H9 (cell line): ENCODE measurements at regions not wholly inside any gene's neighbourhood (a gene's known extent, or its start where the extent isn't known, plus 50 kb on each side); places are given as distances from the start of the nearest gene placed in this dataset.
"Not testable (repeated sequence)": the region's sequence is repeated elsewhere in the genome, so short reads cannot be mapped to it uniquely, and the experiment has no call there.

ENCODE experiments used
- DNase-seq: peaks from one replicate; pipeline ENCODE4 v3.0.0-alpha.2; 2017
- H2AFZ ChIP-seq: one replicate; pipeline ENCODE4 v1.6.1; 2013; ENCODE audit warnings: mild to moderate bottlenecking, low read length, control low read depth, moderate library complexity
- H2AK5ac ChIP-seq: 2 replicates; pipeline ENCODE4 v1.6.1; 2013; ENCODE audit warnings: low read length, control low read depth, mixed read lengths; ENCODE audit not compliant: insufficient read length
- H2BK120ac ChIP-seq: one replicate; pipeline ENCODE4 v1.6.1; 2013; ENCODE audit warnings: low read depth, mild to moderate bottlenecking, low read length, control low read depth, inconsistent platforms; ENCODE audit not compliant: poor library complexity, severe bottlenecking
- H2BK12ac ChIP-seq: 2 replicates; pipeline ENCODE4 v1.6.1; 2013; ENCODE audit warnings: low read length, control low read depth, mixed read lengths, low read depth; ENCODE audit not compliant: insufficient read length
- H2BK15ac ChIP-seq: 2 replicates; pipeline ENCODE4 v1.6.1; 2013; ENCODE audit warnings: low read depth, low read length, control low read depth
- H2BK20ac ChIP-seq: one replicate; pipeline ENCODE4 v1.6.1; 2013; ENCODE audit warnings: low read depth, mild to moderate bottlenecking, low read length, control low read depth, inconsistent platforms; ENCODE audit not compliant: poor library complexity, severe bottlenecking
- H2BK5ac ChIP-seq: 2 replicates; pipeline ENCODE4 v1.6.1; 2013; ENCODE audit warnings: low read length, control low read depth, mixed read lengths; ENCODE audit not compliant: insufficient read length
- H3K14ac ChIP-seq: 2 replicates; pipeline ENCODE4 v1.6.1; 2013; ENCODE audit warnings: low read length, control low read depth; ENCODE audit not compliant: insufficient read depth
- H3K18ac ChIP-seq: 2 replicates; pipeline ENCODE4 v1.6.1; 2013; ENCODE audit warnings: low read depth, mild to moderate bottlenecking, mixed read lengths, low read length, control low read depth; ENCODE audit not compliant: insufficient read length
- H3K23ac ChIP-seq: 2 replicates; pipeline ENCODE4 v1.6.1; 2013; ENCODE audit warnings: low read length, control low read depth, mixed read lengths, low read depth; ENCODE audit not compliant: insufficient read length
- H3K23me2 ChIP-seq: 2 replicates; pipeline ENCODE4 v1.6.1; 2013; ENCODE audit warnings: low read depth, mild to moderate bottlenecking, mixed read lengths, low read length, control low read depth; ENCODE audit not compliant: insufficient read length, poor library complexity, severe bottlenecking
- H3K27ac ChIP-seq: 2 replicates; pipeline ENCODE4 v1.5.1; 2013; ENCODE audit warnings: low read length, control low read depth, mixed read lengths, low read depth; ENCODE audit not compliant: insufficient read length
- H3K27me3 ChIP-seq: 2 replicates; pipeline ENCODE4 v1.6.1; 2013; ENCODE audit warnings: low read length, control low read depth, inconsistent platforms; ENCODE audit not compliant: insufficient read depth
- H3K4ac ChIP-seq: 2 replicates; pipeline ENCODE4 v1.6.1; 2013; ENCODE audit warnings: low read depth, mild to moderate bottlenecking, control low read depth, inconsistent platforms, low read length, moderate library complexity
- H3K4me1 ChIP-seq: 2 replicates; pipeline ENCODE4 v1.6.1; 2013; ENCODE audit warnings: low read length, control low read depth, inconsistent platforms; ENCODE audit not compliant: insufficient read depth
- H3K4me2 ChIP-seq: 2 replicates; pipeline ENCODE4 v1.6.1; 2013; ENCODE audit warnings: low read length, control low read depth, mixed read lengths; ENCODE audit not compliant: insufficient read length, insufficient read depth
- H3K56ac ChIP-seq: 2 replicates; pipeline ENCODE4 v1.6.1; 2013; ENCODE audit warnings: low read depth, mild to moderate bottlenecking, mixed read lengths, low read length, control low read depth; ENCODE audit not compliant: insufficient read length
- H3K79me1 ChIP-seq: 2 replicates; pipeline ENCODE4 v1.6.1; 2013; ENCODE audit warnings: low read depth, mild to moderate bottlenecking, moderate library complexity, low read length, control low read depth, inconsistent platforms; ENCODE audit not compliant: insufficient read depth, poor library complexity, severe bottlenecking
- H3K79me2 ChIP-seq: 2 replicates; pipeline ENCODE4 v1.6.1; 2013; ENCODE audit warnings: low read length, control low read depth, inconsistent platforms; ENCODE audit not compliant: insufficient read depth
- H3K9ac ChIP-seq: 2 replicates; pipeline ENCODE4 v1.6.1; 2013; ENCODE audit warnings: low read length, control low read depth, mixed read lengths; ENCODE audit not compliant: insufficient read length; ENCODE audit errors: extremely low read depth
- H3K9me3 ChIP-seq: one replicate; pipeline ENCODE4 v1.6.1; 2013; ENCODE audit warnings: low read depth, low read length, inconsistent platforms; ENCODE audit not compliant: control insufficient read depth
- H3T11ph ChIP-seq: one replicate; pipeline ENCODE4 v1.6.1; 2013; ENCODE audit warnings: mild to moderate bottlenecking, low read length, control low read depth, inconsistent platforms
- H4K20me1 ChIP-seq: one replicate; pipeline ENCODE4 v1.6.1; 2013; ENCODE audit not compliant: control insufficient read depth, insufficient read length, insufficient read depth
- H4K5ac ChIP-seq: 2 replicates; pipeline ENCODE4 v1.6.1; 2013; ENCODE audit warnings: low read depth, mild to moderate bottlenecking, mixed read lengths, low read length, control low read depth; ENCODE audit not compliant: insufficient read length
- H4K8ac ChIP-seq: replicated peaks from 2 replicates; pipeline ENCODE4 v1.6.1; 2013; ENCODE audit warnings: low read length, control low read depth, mixed read lengths, low read depth; ENCODE audit not compliant: insufficient read length
- H4K91ac ChIP-seq: 2 replicates; pipeline ENCODE4 v1.6.1; 2013; ENCODE audit warnings: low read depth, mild to moderate bottlenecking, moderate library complexity, mixed read lengths, low read length, control low read depth; ENCODE audit not compliant: insufficient read length
- H3K27ac Mint-ChIP-seq, 3 experiments: 2 replicates in 2 of 3; 3 replicates in 1 of 3; pipeline ENCODE4 v1.8.0; 2020 to 2021; ENCODE audit warnings: mixed read lengths in 3 of 3, mild to moderate bottlenecking in 1 of 3, moderate library complexity in 1 of 3
- H3K27me3 Mint-ChIP-seq: 2 replicates; pipeline ENCODE4 v1.8.0; 2021; ENCODE audit warnings: low read depth, mild to moderate bottlenecking, moderate library complexity, mixed read lengths
- H3K36me3 Mint-ChIP-seq, 3 experiments: 2 replicates in 2 of 3; 3 replicates in 1 of 3; pipeline ENCODE4 v1.8.0; 2020 to 2021; ENCODE audit warnings: low read depth in 3 of 3, mixed read lengths in 3 of 3; ENCODE audit not compliant: insufficient read depth in 1 of 3
- H3K4me1 Mint-ChIP-seq, 2 experiments: 2 replicates each; pipeline ENCODE4 v1.8.0; 2020; ENCODE audit warnings: mixed read lengths in 2 of 2
- H3K4me3 Mint-ChIP-seq, 2 experiments: 2 replicates in 1 of 2; 3 replicates in 1 of 2; pipeline ENCODE4 v1.8.0; 2020 to 2021; ENCODE audit warnings: mild to moderate bottlenecking in 2 of 2, mixed read lengths in 2 of 2, moderate library complexity in 1 of 2
- H3K9me3 Mint-ChIP-seq, 2 experiments: 2 replicates in 1 of 2; 3 replicates in 1 of 2; pipeline ENCODE4 v1.8.0; 2020; ENCODE audit warnings: mild to moderate bottlenecking in 2 of 2, mixed read lengths in 2 of 2, moderate library complexity in 1 of 2
- WGBS: extraction: QIAGEN DNeasy Blood & Tissue Kit; methylation state at CpG from one replicate; pipeline ENCODE4 v1.1.7; 2013; ENCODE audit warnings: missing lambda C conversion rate, low lambda C conversion rate, mixed read lengths; ENCODE audit not compliant: insufficient read length; ENCODE audit errors: extremely low coverage; 5-methylcytosine and 5-hydroxymethylcytosine counted together
- TF ChIP-seq, protein P1 (sequence below): fragments of 200-600 bp; sonication (generic); conservative IDR thresholded peaks from 3 replicates; pipeline ENCODE4 v1.8.0; 2021; ENCODE audit warnings: antibody characterized with exemption, mild to moderate bottlenecking

- Histone ChIP-seq H2BK5ac (no peak overlapping the region), H2BK12ac (no peak overlapping the region), H3K9me3 (peaks cover 77% of the 10 kb centered on the region), H3K56ac (no peak overlapping the region), H3K14ac (no peak overlapping the region), H3T11ph (no peak overlapping the region), H3K79me1 (no peaks in the 10 kb centered on the region), H3K79me2 (no peaks in the 10 kb centered on the region), H3K4me2 (no peak overlapping the region), H4K91ac (no peak overlapping the region), H2BK20ac (no peak overlapping the region), H3K23ac (no peak overlapping the region), H4K8ac (no peak overlapping the region), H3K23me2 (no peaks in the 10 kb centered on the region), H2BK15ac (no peak overlapping the region), H3K4ac (no peak overlapping the region), H3K18ac (no peak overlapping the region), H2BK120ac (no peak overlapping the region), H3K9ac (no peak overlapping the region), H2AK5ac (no peak overlapping the region), H4K20me1 (no peaks in the 10 kb centered on the region), H3K27ac (no peak overlapping the region), H3K27me3 (no peaks in the 10 kb centered on the region), H3K4me1 (no peaks in the 10 kb centered on the region), H4K5ac (no peak overlapping the region), H2AFZ (no peak overlapping the region)
- Mint-ChIP-seq H3K4me1 (no peaks in the 10 kb centered on the region), H3K36me3 (peaks cover 14 to 33% (median 21%) of the 10 kb centered on the region in 3 experiments; a peak in 6 of 7 replicates), H3K9me3 (peaks cover 29 to 71% of the 10 kb centered on the region in 2 experiments), H3K27me3 (peaks cover 11% of the 10 kb centered on the region), H3K27ac (no peak overlapping the region), H3K4me3 (no peak overlapping the region)
- no peak for DNase-seq
- no CpG with 5 or more reads among the region's 17 CpGs for WGBS
- TF ChIP-seq, protein P1, sequence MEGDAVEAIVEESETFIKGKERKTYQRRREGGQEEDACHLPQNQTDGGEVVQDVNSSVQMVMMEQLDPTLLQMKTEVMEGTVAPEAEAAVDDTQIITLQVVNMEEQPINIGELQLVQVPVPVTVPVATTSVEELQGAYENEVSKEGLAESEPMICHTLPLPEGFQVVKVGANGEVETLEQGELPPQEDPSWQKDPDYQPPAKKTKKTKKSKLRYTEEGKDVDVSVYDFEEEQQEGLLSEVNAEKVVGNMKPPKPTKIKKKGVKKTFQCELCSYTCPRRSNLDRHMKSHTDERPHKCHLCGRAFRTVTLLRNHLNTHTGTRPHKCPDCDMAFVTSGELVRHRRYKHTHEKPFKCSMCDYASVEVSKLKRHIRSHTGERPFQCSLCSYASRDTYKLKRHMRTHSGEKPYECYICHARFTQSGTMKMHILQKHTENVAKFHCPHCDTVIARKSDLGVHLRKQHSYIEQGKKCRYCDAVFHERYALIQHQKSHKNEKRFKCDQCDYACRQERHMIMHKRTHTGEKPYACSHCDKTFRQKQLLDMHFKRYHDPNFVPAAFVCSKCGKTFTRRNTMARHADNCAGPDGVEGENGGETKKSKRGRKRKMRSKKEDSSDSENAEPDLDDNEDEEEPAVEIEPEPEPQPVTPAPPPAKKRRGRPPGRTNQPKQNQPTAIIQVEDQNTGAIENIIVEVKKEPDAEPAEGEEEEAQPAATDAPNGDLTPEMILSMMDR, result no peak
These were observed 78.9 kb upstream of the PEG3 start for GRCh38 chr19:56919308-56919995.

GRCh38 chr19:56926094-56926493 is 85.6 kb upstream of the PEG3 start:
- peaks cover 73% of the 10 kb centered on the region for H3K9me3 ChIP-seq

More at GRCh38 chr19:56926094-56926493, 85.6 kb upstream of the PEG3 start:
- not testable (repeated sequence) for H4K8ac ChIP-seq, H2BK15ac ChIP-seq, H3K27me3 ChIP-seq, H3K14ac ChIP-seq, H3K4ac ChIP-seq, H3K4me3 Mint-ChIP-seq, H3K18ac ChIP-seq, H3K23ac ChIP-seq, H3K4me2 ChIP-seq, H2BK5ac ChIP-seq, H4K20me1 ChIP-seq, H4K91ac ChIP-seq, H3K79me2 ChIP-seq, H3T11ph ChIP-seq, H3K27me3 Mint-ChIP-seq, H3K23me2 ChIP-seq, H3K79me1 ChIP-seq, DNase-seq, H3K27ac Mint-ChIP-seq, H4K5ac ChIP-seq, H2BK20ac ChIP-seq, H3K27ac ChIP-seq, H2AK5ac ChIP-seq, H2BK120ac ChIP-seq, H3K56ac ChIP-seq, H2BK12ac ChIP-seq, H3K4me1 Mint-ChIP-seq, H3K4me1 ChIP-seq, H2AFZ ChIP-seq, H3K9ac ChIP-seq
- H3K9me3 Mint-ChIP-seq, result peaks cover 11 to 74% of the 10 kb centered on the region in 2 experiments
- no CpG with 5 or more reads among the region's 5 CpGs for WGBS
- peaks cover 4 to 24% (median 15%) of the 10 kb centered on the region in 3 experiments; a peak in 6 of 7 replicates for H3K36me3 Mint-ChIP-seq
